SK-N-SH (cell line): ENCODE measurements at regions not wholly inside any gene's neighbourhood (a gene's known extent, or its start where the extent isn't known, plus 50 kb on each side); places are given as distances from the start of the nearest gene placed in this dataset.

Experiments
- CTCF ChIA-PET: fragments of 300-600, 350-600 bp; formaldehyde crosslinking; extraction: SDS; loops from one replicate; lab custom pipeline; 2021; lab: Yijun Ruan, JAX
- POLR2A ChIA-PET: fragments of 350-600 bp; sonication (Branson Sonifier 250); formaldehyde crosslinking; extraction: SDS; loops from one replicate; lab custom pipeline; 2020; ENCODE audit warnings: antibody characterized with exemption, inconsistent platforms; lab: Yijun Ruan, JAX
- DNase-seq: peaks from one replicate; pipeline ENCODE4 v3.0.0; 2012
- H2AFZ ChIP-seq: fragments of 200-600 bp; sonication (generic); 2 replicates; pipeline ENCODE4 v1.8.1; 2016; ENCODE audit warnings: antibody characterized with exemption, mild to moderate bottlenecking, low read depth
- H3F3A ChIP-seq: fragments of 200-600 bp; sonication (generic); replicated peaks from 2 replicates; pipeline ENCODE3; 2016; ENCODE audit warnings: antibody characterized with exemption, mild to moderate bottlenecking; ENCODE audit not compliant: insufficient read depth
- H3K27ac ChIP-seq, 2 experiments: fragments of 200-500 bp in 1 of 2; fragments of 200-600 bp in 1 of 2; sonication (Bioruptor generic) in 1 of 2; sonication (generic), shearing (Covaris generic) in 1 of 2; 2 replicates each; pipeline versions ENCODE4 v1.5.1 to v1.6.1; 2014 to 2016; ENCODE audit warnings: low read depth in 2 of 2, inconsistent platforms in 1 of 2, low read length in 1 of 2, mild to moderate bottlenecking in 1 of 2, mixed read lengths in 1 of 2
- H3K27me3 ChIP-seq: fragments of 200-600 bp; sonication (generic), shearing (Covaris generic); 2 replicates; pipeline ENCODE4 v1.6.1; 2016; ENCODE audit warnings: mixed run types; ENCODE audit not compliant: insufficient read depth
- H3K36me3 ChIP-seq, 2 experiments: fragments of 200-500 bp in 1 of 2; fragments of 200-600 bp in 1 of 2; sonication (Bioruptor generic) in 1 of 2; sonication (generic) in 1 of 2; replicated peaks in 1 of 2; 2 replicates each; pipeline versions ENCODE3 to v1.5.1; 2014 to 2016; ENCODE audit warnings: low read length in 1 of 2, mild to moderate bottlenecking in 1 of 2; ENCODE audit not compliant: insufficient read depth in 2 of 2, control insufficient read depth in 1 of 2
- H3K4me1 ChIP-seq, 2 experiments: fragments of 200-500 bp in 1 of 2; fragments of 200-600 bp in 1 of 2; sonication (Bioruptor generic) in 1 of 2; sonication (generic), shearing (Covaris generic) in 1 of 2; 2 replicates each; pipeline versions ENCODE4 v1.5.1 to v1.6.1; 2014 to 2016; ENCODE audit warnings: low read depth in 1 of 2, low read length in 1 of 2, mixed run types in 1 of 2; ENCODE audit not compliant: insufficient read depth in 2 of 2, control insufficient read depth in 1 of 2
- H3K4me2 ChIP-seq: fragments of 200-600 bp; sonication (generic), shearing (Covaris generic); 2 replicates; pipeline ENCODE4 v1.6.1; 2017; ENCODE audit warnings: mixed run types
- H3K4me3 ChIP-seq, 2 experiments: fragments of 200-500 bp in 1 of 2; fragments of 200-600 bp in 1 of 2; sonication (Bioruptor generic) in 1 of 2; sonication (generic), shearing (Covaris generic) in 1 of 2; 2 replicates each; pipeline versions ENCODE4 v1.5.1 to v1.8.1; 2014 to 2016; ENCODE audit warnings: low read depth in 2 of 2, inconsistent platforms in 1 of 2, low read length in 1 of 2, mild to moderate bottlenecking in 1 of 2, mixed read lengths in 1 of 2, moderate library complexity in 1 of 2
- H3K79me2 ChIP-seq: fragments of 200-600 bp; sonication (generic); 2 replicates; pipeline ENCODE4 v1.8.1; 2017; ENCODE audit warnings: mild to moderate bottlenecking; ENCODE audit not compliant: insufficient read depth
- H3K9ac ChIP-seq: fragments of 200-600 bp; sonication (generic); 2 replicates; pipeline ENCODE4 v1.6.1; 2017; ENCODE audit warnings: mixed run types
- H3K9me2 ChIP-seq: fragments of 200-600 bp; sonication (generic); 2 replicates; pipeline ENCODE4 v1.6.1; 2017; ENCODE audit warnings: mixed run types
- H3K9me3 ChIP-seq: fragments of 200-600 bp; sonication (generic); 2 replicates; pipeline ENCODE4 v1.6.1; 2017; ENCODE audit warnings: mixed run types, mild to moderate bottlenecking, moderate library complexity
- H4K20me1 ChIP-seq: fragments of 200-600 bp; sonication (generic); 2 replicates; pipeline ENCODE4 v1.6.1; 2017; ENCODE audit warnings: mild to moderate bottlenecking, mixed run types; ENCODE audit not compliant: insufficient read depth
- EP300 ChIP-seq, 2 experiments: IDR thresholded peaks; 2 replicates each; pipeline versions ENCODE4 v1.4.0 to v1.6.1; 2012; ENCODE audit warnings: borderline replicate concordance in 1 of 2, low read depth in 1 of 2, low read length in 1 of 2
- EZH2phosphoT487 ChIP-seq: fragments of 200-600 bp; sonication (generic); IDR thresholded peaks from 2 replicates; pipeline ENCODE4 v1.6.1; 2017; ENCODE audit warnings: low read depth, mixed run types, mild to moderate bottlenecking, antibody characterized with exemption, moderate library complexity, borderline replicate concordance
- FOSL2 ChIP-seq: IDR thresholded peaks from 2 replicates; pipeline ENCODE4 v1.4.0; 2012; ENCODE audit warnings: low read depth, mild to moderate bottlenecking, moderate library complexity, borderline replicate concordance
- FOXJ3 ChIP-seq: sonication (generic); formaldehyde crosslinking; IDR thresholded peaks from 2 replicates; pipeline ENCODE4 v1.5.1; 2020; ENCODE audit warnings: mild to moderate bottlenecking, missing genetic modification reagents
- FOXM1 ChIP-seq: IDR thresholded peaks from 2 replicates; pipeline ENCODE4 v1.4.0; 2012; ENCODE audit warnings: low read depth, mild to moderate bottlenecking
- GABPA ChIP-seq: IDR thresholded peaks from 2 replicates; pipeline ENCODE4 v1.4.0; 2012; ENCODE audit warnings: low read depth, mild to moderate bottlenecking
- GATA2 ChIP-seq: sonication (generic); formaldehyde crosslinking; IDR thresholded peaks from 2 replicates; pipeline ENCODE4 v1.5.0; 2020; ENCODE audit warnings: mild to moderate bottlenecking, missing genetic modification reagents
- JUND ChIP-seq: IDR thresholded peaks from 2 replicates; pipeline ENCODE4 v1.4.0; 2012
- MEF2A ChIP-seq: IDR thresholded peaks from 2 replicates; pipeline ENCODE4 v1.4.0; 2012; ENCODE audit warnings: low read depth, borderline replicate concordance
- NFIC ChIP-seq: IDR thresholded peaks from 2 replicates; pipeline ENCODE4 v1.4.0; 2012; ENCODE audit warnings: borderline replicate concordance
- POLR2AphosphoS5 ChIP-seq: IDR thresholded peaks from 2 replicates; pipeline ENCODE4 v1.6.1; 2012; ENCODE audit warnings: low read depth, low read length
- RFX5 ChIP-seq: IDR thresholded peaks from 2 replicates; pipeline ENCODE4 v1.6.1; 2012; ENCODE audit warnings: mild to moderate bottlenecking, improper control_type of control experiment, low read length
- RXRA ChIP-seq: IDR thresholded peaks from 2 replicates; pipeline ENCODE4 v1.4.0; 2012; ENCODE audit warnings: low read depth, mild to moderate bottlenecking, borderline replicate concordance
- SMC3 ChIP-seq: IDR thresholded peaks from 2 replicates; pipeline ENCODE4 v1.6.1; 2012; ENCODE audit warnings: low read depth, low read length, improper control_type of control experiment
- TAF1 ChIP-seq: IDR thresholded peaks from 2 replicates; pipeline ENCODE4 v1.6.1; 2012; ENCODE audit warnings: low read depth, mild to moderate bottlenecking, low read length, moderate library complexity, borderline replicate concordance
- TEAD4 ChIP-seq: IDR thresholded peaks from 2 replicates; pipeline ENCODE4 v1.4.0; 2012; ENCODE audit warnings: mild to moderate bottlenecking, borderline replicate concordance; ENCODE audit not compliant: insufficient read depth
- YY1 ChIP-seq: IDR thresholded peaks from 2 replicates; pipeline ENCODE4 v1.4.0; 2012; ENCODE audit warnings: low read depth, mild to moderate bottlenecking
- WGBS: methylation state at CpG from one replicate; pipeline ENCODE4 v1.1.6; 2017; ENCODE audit warnings: low lambda C conversion rate; 5-methylcytosine and 5-hydroxymethylcytosine counted together
- TF ChIP-seq, protein P1 (sequence below): IDR thresholded peaks from 2 replicates; pipeline ENCODE4 v1.4.0; 2012; ENCODE audit warnings: low read depth, borderline replicate concordance
- TF ChIP-seq, protein P2 (sequence below): IDR thresholded peaks from 2 replicates; pipeline ENCODE4 v1.4.0; 2012; ENCODE audit warnings: low read depth
- TF ChIP-seq, protein P3 (sequence below): IDR thresholded peaks from 2 replicates; pipeline ENCODE4 v1.4.0; 2012; ENCODE audit warnings: low read depth, borderline replicate concordance
- TF ChIP-seq, protein P4 (sequence below): fragments of 150-350 bp; IDR thresholded peaks from 2 replicates; pipeline ENCODE4 v1.6.1; 2016; ENCODE audit warnings: mild to moderate bottlenecking, low read depth, low read length

DNA sequence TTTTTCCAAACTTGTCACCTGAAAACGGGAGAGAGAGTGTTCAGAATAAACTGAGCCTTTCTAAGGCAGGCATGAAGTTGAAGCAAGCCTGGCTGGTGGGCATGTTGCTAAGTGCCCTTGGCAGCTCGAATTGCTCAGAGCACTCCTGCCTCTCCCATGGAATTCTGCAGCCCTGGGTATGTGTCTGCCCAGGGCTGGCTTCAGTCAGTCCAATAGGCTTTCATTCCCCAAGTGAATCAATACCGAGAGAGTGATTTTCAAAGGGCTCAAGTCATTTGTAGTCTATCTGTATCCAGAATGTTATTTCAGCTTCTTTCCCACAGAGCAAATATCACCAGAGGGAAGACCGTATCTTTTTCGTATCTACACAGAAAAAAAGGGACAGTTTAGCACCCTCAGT lies 415.5 kb upstream of the COBL start:
- Histone ChIP-seq H3K79me2 (no peaks in the 10 kb centered on the region), H3K9me3 (no peaks in the 10 kb centered on the region), H3K27ac (no peak overlapping the region), H3K36me3 (no peaks in the 10 kb centered on the region), H3K9me2 (no peaks in the 10 kb centered on the region; the same call in 1 of the 2 replicates), H3F3A (no peaks in the 10 kb centered on the region), H3K4me1 (no peaks in the 10 kb centered on the region), H3K4me2 (no peak overlapping the region), H2AFZ (no peak overlapping the region), H3K4me3 (no peak overlapping the region), H4K20me1 (no peaks in the 10 kb centered on the region), H3K9ac (no peak overlapping the region), H3K27me3 (no peaks in the 10 kb centered on the region)
- CTCF ChIA-PET = interaction anchor here (4.0 kb wide), 1 partner anchor 301 kb away, joined by 15 read pairs; no protein-coding TSS in a partner anchor
- POLR2A ChIA-PET = no interaction called here
- no peak for DNase-seq
- 17% methylated on average over 5 of the region's 5 CpGs for WGBS
- TF ChIP-seq GABPA (no peak), MEF2A (no peak), NFIC (no peak), TEAD4 (no peak), POLR2AphosphoS5 (no peak), FOSL2 (no peak), EP300 (IDR thresholded peaks at IDR 0.05; ENCODE audit: borderline replicate concordance in 1 of 2, low read depth in 1 of 2, low read length in 1 of 2) (no peak), YY1 (no peak), TAF1 (no peak), FOXJ3 (CRISPR knock-in tag) (no peak)
- TF ChIP-seq, protein P1, sequence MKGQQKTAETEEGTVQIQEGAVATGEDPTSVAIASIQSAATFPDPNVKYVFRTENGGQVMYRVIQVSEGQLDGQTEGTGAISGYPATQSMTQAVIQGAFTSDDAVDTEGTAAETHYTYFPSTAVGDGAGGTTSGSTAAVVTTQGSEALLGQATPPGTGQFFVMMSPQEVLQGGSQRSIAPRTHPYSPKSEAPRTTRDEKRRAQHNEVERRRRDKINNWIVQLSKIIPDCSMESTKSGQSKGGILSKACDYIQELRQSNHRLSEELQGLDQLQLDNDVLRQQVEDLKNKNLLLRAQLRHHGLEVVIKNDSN = no peak
- TF ChIP-seq, protein P2, sequence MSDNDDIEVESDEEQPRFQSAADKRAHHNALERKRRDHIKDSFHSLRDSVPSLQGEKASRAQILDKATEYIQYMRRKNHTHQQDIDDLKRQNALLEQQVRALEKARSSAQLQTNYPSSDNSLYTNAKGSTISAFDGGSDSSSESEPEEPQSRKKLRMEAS = no peak

DNA sequence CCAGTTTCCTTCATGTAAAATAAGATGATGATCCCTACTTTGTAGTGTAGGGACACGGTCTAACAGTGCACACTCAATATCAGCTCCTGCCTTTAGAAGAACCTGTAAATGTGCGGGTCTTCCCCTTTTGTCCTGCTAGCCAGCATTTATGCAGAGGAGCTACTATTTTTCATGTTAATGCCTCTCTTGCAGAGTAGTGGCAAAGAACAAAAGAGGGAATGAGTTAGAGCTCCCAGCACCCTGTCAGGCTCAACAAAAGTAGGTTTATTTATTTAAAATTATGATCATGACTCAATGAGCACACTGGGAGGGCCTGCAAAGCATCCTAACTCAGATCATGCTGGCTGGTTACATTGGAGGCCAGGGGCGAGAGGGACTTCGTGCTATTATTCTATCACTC lies 414.5 kb upstream of the COBL start:
- H3F3A ChIP-seq = no peaks in the 10 kb centered on the region
- H3K4me3 ChIP-seq = no peak overlapping the region
- WGBS = 21% methylated on average over 4 of the region's 4 CpGs
- no peak for DNase-seq
- H4K20me1 ChIP-seq = no peaks in the 10 kb centered on the region
- H2AFZ ChIP-seq = no peak overlapping the region
- H3K27ac ChIP-seq = no peak overlapping the region
- ChIA-PET POLR2A (no interaction called here), CTCF (interaction anchor here (0.6 to 4.0 kb wide), 2 partner anchors 300 to 317 kb away, joined by 3 to 15 read pairs; no protein-coding TSS in a partner anchor)
- H3K4me1 ChIP-seq = no peaks in the 10 kb centered on the region
- TF ChIP-seq MEF2A (no peak), SMC3 (no peak), RFX5 (no peak), GATA2 (CRISPR knock-in tag) (no peak), FOXM1 (no peak), JUND (no peak), NFIC (no peak), RXRA (no peak), EZH2phosphoT487 (no peak)
- TF ChIP-seq, protein P3, sequence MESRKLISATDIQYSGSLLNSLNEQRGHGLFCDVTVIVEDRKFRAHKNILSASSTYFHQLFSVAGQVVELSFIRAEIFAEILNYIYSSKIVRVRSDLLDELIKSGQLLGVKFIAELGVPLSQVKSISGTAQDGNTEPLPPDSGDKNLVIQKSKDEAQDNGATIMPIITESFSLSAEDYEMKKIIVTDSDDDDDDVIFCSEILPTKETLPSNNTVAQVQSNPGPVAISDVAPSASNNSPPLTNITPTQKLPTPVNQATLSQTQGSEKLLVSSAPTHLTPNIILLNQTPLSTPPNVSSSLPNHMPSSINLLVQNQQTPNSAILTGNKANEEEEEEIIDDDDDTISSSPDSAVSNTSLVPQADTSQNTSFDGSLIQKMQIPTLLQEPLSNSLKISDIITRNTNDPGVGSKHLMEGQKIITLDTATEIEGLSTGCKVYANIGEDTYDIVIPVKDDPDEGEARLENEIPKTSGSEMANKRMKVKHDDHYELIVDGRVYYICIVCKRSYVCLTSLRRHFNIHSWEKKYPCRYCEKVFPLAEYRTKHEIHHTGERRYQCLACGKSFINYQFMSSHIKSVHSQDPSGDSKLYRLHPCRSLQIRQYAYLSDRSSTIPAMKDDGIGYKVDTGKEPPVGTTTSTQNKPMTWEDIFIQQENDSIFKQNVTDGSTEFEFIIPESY = no peak
- TF ChIP-seq, protein P2 = no peak
- TF ChIP-seq, protein P4, sequence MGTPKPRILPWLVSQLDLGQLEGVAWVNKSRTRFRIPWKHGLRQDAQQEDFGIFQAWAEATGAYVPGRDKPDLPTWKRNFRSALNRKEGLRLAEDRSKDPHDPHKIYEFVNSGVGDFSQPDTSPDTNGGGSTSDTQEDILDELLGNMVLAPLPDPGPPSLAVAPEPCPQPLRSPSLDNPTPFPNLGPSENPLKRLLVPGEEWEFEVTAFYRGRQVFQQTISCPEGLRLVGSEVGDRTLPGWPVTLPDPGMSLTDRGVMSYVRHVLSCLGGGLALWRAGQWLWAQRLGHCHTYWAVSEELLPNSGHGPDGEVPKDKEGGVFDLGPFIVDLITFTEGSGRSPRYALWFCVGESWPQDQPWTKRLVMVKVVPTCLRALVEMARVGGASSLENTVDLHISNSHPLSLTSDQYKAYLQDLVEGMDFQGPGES = no peak
- no peaks in the 10 kb centered on the region for H3K79me2 ChIP-seq
- H3K4me2 ChIP-seq = no peak overlapping the region
- no peaks in the 10 kb centered on the region for H3K9me3 ChIP-seq
- H3K9ac ChIP-seq = no peak overlapping the region
- H3K27me3 ChIP-seq = no peaks in the 10 kb centered on the region
- H3K9me2 ChIP-seq = no peaks in the 10 kb centered on the region
- no peaks in the 10 kb centered on the region for H3K36me3 ChIP-seq
